NB4 (cell line): ENCODE measurements at regions not wholly inside any gene's neighbourhood (a gene's known extent, or its start where the extent isn't known, plus 50 kb on each side); places are given as distances from the start of the nearest gene placed in this dataset.
"Not testable (repeated sequence)": the region's sequence is repeated elsewhere in the genome, so short reads cannot be mapped to it uniquely, and the experiment has no call there.

Source experiments
- CTCF ChIP-seq: IDR thresholded peaks from one replicate; pipeline ENCODE4 v1.5.1; 2012; ENCODE audit warnings: low read depth, low read length
- MYC ChIP-seq: IDR thresholded peaks from 2 replicates; pipeline ENCODE4 v1.6.1; 2011; ENCODE audit warnings: low read depth, low read length

DNA sequence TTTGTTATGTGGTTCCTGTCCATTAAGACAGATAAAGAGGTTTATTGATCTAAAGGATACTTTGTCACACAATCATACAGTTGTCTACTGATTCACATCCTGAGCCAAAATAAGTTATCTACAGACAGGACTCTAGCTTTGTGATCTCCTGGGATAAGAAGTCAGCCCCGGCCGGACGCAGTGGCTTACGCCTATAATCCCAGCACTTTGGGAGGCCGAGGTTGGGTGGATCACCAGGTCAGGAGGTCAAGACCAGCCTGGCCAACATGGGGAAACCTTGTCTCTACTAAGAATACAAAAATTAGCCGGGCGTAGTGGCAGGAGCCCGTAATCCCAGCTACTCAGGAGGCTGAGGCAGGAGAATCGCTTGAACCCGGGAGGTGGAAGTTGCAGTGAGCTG, 821.0 kb downstream of the SORCS1 start:
- not testable (repeated sequence) for TF ChIP-seq MYC, CTCF
